ENCODE measurements at regions not wholly inside any gene's neighbourhood (a gene's known extent, or its start where the extent isn't known, plus 50 kb on each side); places are given as distances from the start of the nearest gene placed in this dataset.
"Not testable (repeated sequence)": the region's sequence is repeated elsewhere in the genome, so short reads cannot be mapped to it uniquely, and the experiment has no call there.

DNA sequence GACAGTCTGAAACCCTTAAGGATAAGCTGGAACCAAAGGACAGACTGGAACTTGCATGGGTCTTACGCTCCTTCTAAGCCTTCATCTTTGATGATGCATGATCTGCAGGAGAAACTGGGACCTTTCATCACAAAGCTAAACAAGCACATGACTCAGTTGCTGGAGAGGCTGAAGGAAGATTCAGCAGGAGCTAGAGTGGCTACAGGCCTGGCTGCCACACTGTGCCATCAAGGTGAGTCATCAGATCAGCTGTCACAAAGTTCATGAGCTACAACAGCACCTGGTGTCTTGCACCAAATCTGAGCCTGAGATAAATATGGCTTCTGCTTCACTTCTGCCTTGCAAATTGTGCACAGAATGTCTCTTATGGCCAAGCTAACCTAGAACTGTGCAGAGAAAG, 95.5 kb upstream of the MARK1 start:
- H3K36me3 Mint-ChIP-seq, result no peaks in the 10 kb centered on the region
- peaks cover 5 to 31% of the 10 kb centered on the region in 2 donors for H3K27me3 Mint-ChIP-seq
- H3K4me1 Mint-ChIP-seq (ENCODE audit: low read depth in 2 of 2), result no peaks in the 10 kb centered on the region
- ATAC-seq (no peak), DNase-seq (ENCODE audit: low spot score) (no peak)
- H3K9me3 Mint-ChIP-seq, result peaks cover under 1% of the 10 kb centered on the region
- no peak overlapping the region for H3K4me3 Mint-ChIP-seq
- no peak overlapping the region for H3K27ac Mint-ChIP-seq

DNA sequence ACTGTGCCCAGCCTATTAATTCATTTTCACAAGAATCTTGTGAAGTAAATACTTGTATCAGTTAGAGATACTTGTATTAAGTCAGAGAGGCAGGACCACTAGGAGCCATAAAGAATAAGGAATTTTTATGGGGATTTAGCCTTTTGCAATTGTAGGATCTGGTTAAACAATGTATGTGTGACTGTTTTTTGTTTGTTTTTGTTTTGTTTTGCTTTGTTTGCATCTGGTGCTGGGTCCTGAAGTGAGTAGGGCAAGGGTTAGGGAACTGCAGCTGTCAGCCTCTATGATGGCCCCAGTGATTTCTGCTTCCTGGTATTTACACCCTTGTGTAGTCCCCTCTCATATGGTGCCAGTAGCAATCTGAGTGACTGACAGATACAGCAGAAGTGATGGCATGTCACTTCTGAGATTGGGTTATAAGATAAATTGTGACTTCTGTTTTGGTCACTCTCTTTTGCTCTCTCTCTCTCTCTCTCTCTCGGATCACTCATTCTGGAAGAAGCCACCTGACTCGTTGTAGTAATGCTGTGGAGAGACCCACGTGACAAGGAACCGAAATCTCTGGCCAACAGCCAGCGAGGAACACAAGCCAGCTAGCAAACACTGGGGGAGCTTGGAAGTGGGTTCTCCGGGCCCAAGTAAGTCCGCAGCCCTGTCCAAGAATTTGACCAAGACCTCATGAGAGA, 96.2 kb upstream of the MARK1 start:
- no peak for DNase-seq (ENCODE audit: low spot score)
- Mint-ChIP-seq H3K27me3 (peaks cover 9 to 31% of the 10 kb centered on the region in 2 donors), H3K36me3 (no peaks in the 10 kb centered on the region), H3K4me3 (no peak overlapping the region), H3K27ac (no peak overlapping the region), H3K4me1 (ENCODE audit: low read depth in 2 of 2) (no peaks in the 10 kb centered on the region), H3K9me3 (peaks cover 2% of the 10 kb centered on the region)
- ATAC-seq, result no peak

DNA sequence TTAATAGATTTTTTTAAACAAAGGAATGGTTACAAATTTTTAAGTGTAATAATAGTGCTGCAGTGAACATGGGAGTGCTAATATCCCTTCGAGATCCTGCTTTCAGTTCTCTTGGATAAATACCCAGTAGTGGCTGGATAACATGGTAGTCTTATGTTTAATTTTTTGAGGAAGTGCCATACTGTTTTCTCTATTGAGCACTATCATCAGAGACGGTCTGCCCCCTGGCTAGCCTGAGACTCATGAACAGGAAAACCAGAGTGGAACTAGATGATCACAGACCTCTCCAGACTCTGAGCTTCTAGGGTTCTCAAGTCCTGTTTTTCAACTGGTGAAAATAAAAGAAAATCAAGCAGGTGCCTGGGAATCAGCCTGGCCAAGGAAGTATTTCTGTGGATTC, 97.3 kb upstream of the MARK1 start:
- Mint-ChIP-seq H3K4me1 (ENCODE audit: low read depth in 2 of 2) (no peaks in the 10 kb centered on the region), H3K27ac (no peak overlapping the region), H3K9me3 (peaks cover 2% of the 10 kb centered on the region), H3K27me3 (peaks cover 9 to 31% of the 10 kb centered on the region in 2 donors), H3K4me3 (no peak overlapping the region), H3K36me3 (no peaks in the 10 kb centered on the region)
- DNase-seq (ENCODE audit: low spot score), result no peak
- ATAC-seq, result no peak

DNA sequence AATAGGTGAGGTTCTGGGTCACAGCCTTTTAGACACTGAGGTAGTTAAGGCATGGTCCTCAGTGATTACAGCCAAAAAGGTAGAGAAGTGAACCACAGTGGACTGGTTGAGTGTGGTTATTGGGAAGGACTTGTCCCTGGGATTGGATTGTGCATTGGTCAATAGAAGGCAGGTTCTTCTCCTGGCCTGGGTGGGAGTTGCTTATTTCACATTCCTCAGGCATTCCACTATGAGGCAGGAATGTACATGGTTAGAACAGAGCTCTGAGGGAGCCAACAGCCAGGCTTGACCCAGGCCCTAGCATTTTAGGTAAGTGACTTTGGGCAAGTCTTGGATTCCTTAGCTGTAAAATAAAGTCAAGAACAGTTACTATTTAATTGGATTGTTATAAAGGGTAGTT, 97.9 kb upstream of the MARK1 start:
- peaks cover 2% of the 10 kb centered on the region for H3K9me3 Mint-ChIP-seq
- no peaks in the 10 kb centered on the region for H3K4me1 Mint-ChIP-seq (ENCODE audit: low read depth in 2 of 2)
- H3K36me3 Mint-ChIP-seq, result no peaks in the 10 kb centered on the region
- H3K27ac Mint-ChIP-seq, result no peak overlapping the region
- peaks cover 9 to 31% of the 10 kb centered on the region in 2 donors for H3K27me3 Mint-ChIP-seq
- no peak overlapping the region for H3K4me3 Mint-ChIP-seq
- ATAC-seq (no peak), DNase-seq (ENCODE audit: low spot score) (no peak)

DNA sequence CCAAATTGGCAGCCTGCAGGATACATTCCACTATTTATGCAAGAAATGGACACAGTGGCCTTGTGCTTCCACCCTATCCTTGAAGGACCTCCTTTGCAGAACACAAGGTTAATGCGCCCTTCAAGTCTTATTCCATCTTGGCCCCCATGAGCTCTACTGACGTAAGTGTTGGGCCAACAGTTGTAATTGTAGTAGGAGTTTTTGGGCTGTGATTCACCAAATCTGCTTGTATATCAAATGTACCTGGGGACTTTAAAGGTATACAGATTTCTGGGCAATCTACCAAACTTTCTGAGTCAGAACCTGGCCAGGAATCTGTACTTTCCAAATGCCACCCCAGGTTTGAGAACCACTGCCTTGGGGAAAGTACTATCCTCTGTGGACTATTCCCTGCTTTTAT, 100.9 kb upstream of the MARK1 start:
- Mint-ChIP-seq H3K27me3 (peaks cover 12 to 17% of the 10 kb centered on the region in 2 donors), H3K4me1 (ENCODE audit: low read depth in 2 of 2) (no peaks in the 10 kb centered on the region), H3K36me3 (no peaks in the 10 kb centered on the region), H3K9me3 (peaks cover 6% of the 10 kb centered on the region), H3K4me3 (no peak overlapping the region), H3K27ac (no peak overlapping the region)
- no peak for ATAC-seq
- DNase-seq (ENCODE audit: low spot score), result no peak

DNA sequence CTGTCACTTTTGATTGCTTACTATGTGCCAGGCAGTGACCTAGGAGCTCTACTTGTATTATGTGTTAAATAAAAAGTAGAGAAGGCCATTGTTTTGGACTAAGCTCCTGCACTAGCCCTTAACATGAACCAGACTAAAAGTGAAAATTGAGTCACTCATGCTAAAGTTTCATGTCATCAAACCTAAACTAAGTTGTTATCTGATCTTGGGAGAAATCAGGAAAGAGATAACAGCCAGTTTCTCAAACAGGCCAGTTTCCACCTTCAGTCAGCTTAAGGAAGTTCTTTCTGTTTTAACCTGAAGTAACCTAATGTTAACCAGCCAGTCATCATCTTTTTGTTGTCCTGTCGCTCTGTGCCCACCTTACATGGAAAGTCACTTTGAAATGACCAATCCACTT, 102.1 kb upstream of the MARK1 start:
- DNase-seq (ENCODE audit: low spot score) (no peak), ATAC-seq (no peak)
- Mint-ChIP-seq H3K4me3 (no peak overlapping the region), H3K36me3 (no peaks in the 10 kb centered on the region), H3K27ac (no peak overlapping the region), H3K27me3 (peaks cover 12 to 17% of the 10 kb centered on the region in 2 donors), H3K9me3 (peaks cover 6% of the 10 kb centered on the region), H3K4me1 (ENCODE audit: low read depth in 2 of 2) (no peaks in the 10 kb centered on the region)

DNA sequence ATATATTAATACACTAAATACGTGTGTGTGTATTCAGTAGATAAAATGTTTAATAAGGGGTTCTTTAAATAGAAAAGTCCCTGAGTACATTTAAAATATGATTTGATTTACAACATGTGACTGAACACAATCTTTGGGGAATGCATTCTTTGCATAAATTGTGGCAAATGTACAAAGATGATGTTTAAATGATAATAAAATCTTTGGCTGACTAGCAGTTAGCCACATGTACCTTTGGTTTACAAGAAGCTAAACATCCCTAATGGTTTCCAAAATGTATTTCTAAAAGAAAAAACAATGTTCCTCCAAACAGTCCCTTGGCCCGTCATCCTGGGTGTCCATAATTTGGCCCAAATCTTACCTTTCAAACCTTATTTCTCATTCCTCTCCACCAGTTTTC, 106.4 kb upstream of the MARK1 start:
- no peaks in the 10 kb centered on the region for H3K36me3 Mint-ChIP-seq
- DNase-seq (ENCODE audit: low spot score) (no peak), ATAC-seq (no peak)
- no peaks in the 10 kb centered on the region for H3K4me1 Mint-ChIP-seq (ENCODE audit: low read depth in 2 of 2)
- no peak overlapping the region for H3K27ac Mint-ChIP-seq
- H3K27me3 Mint-ChIP-seq, result peaks cover 6 to 14% of the 10 kb centered on the region in 2 donors
- H3K9me3 Mint-ChIP-seq, result peaks cover 4% of the 10 kb centered on the region
- no peak overlapping the region for H3K4me3 Mint-ChIP-seq

DNA sequence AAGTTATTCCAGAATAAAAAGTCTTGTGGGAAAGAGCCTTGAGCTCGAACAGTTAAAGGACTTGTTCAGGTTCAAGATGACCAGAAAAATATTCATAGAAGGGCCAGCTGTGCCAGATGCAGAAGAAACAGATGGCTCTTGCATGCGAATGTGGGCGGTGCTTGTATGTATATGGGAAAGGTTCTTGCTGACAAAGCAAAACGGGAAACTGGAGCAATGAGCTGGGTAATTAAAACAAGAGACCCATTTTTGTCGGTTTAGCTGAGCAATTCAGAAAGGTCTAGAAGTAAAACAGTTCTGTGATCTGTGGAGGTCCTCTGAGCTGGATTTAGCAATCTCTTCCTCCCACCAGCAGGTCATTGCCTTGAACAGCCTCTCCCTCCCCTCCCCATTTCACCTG, 107.2 kb upstream of the MARK1 start:
- no peaks in the 10 kb centered on the region for H3K4me1 Mint-ChIP-seq (ENCODE audit: low read depth in 2 of 2)
- no peak for ATAC-seq

DNA sequence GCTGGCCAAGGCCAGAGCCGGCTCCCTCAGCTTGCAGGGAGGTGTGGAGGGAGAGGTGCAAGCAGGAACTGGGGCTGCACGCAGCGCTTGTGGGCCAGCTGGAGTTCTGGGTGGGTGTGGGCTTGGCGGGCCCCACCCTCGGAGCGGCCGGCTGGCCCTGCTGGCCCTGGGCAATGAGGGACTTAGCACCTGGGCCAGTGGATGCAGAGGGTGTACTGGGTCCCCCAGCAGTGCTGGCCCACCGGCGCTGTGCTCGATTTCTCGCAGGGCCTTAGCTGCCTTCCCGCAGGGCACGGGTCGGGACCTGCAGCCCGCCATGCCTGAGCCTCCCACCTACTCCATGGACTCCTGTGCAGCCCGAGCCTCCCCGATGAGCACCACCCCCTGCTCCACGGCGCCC, 115.6 kb upstream of the MARK1 start:
- H3K27me3 Mint-ChIP-seq, result peaks cover 5 to 17% of the 10 kb centered on the region in 2 donors
- not testable (repeated sequence) for DNase-seq (ENCODE audit: low spot score); H3K4me1 Mint-ChIP-seq (ENCODE audit: low read depth in 2 of 2); H3K4me3 Mint-ChIP-seq; H3K36me3 Mint-ChIP-seq; ATAC-seq; H3K9me3 Mint-ChIP-seq; H3K27ac Mint-ChIP-seq

More for the DNA sequence above, 107.2 kb upstream of the MARK1 start:
- no peaks in the 10 kb centered on the region for H3K36me3 Mint-ChIP-seq
- DNase-seq (ENCODE audit: low spot score), result no peak
- H3K27me3 Mint-ChIP-seq, result peaks cover 6 to 14% of the 10 kb centered on the region in 2 donors
- H3K4me3 Mint-ChIP-seq, result no peak overlapping the region
- peaks cover 4% of the 10 kb centered on the region for H3K9me3 Mint-ChIP-seq
- no peak overlapping the region for H3K27ac Mint-ChIP-seq

DNA sequence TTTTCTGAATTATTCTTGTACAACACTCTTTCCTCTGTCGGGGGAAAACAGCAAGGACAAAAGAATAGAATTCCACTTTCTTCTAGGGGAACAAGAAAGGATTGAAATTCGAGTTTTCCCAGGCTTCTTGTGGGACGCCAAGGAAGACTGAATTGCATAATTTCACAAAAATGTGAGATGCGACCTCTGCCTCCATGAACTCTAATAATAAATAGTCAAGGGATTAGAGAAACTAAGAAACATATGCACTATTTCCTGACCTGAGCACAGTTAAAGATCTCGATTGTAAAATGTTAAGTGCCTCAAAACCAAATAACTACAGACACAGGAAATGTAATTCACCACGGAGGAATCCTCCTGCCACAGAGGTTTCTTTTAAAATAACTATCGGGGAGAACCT, 117.3 kb upstream of the MARK1 start:
- no peaks in the 10 kb centered on the region for H3K36me3 Mint-ChIP-seq
- peaks cover 5 to 25% of the 10 kb centered on the region in 2 donors for H3K27me3 Mint-ChIP-seq
- H3K4me3 Mint-ChIP-seq, result no peak overlapping the region
- DNase-seq (ENCODE audit: low spot score) (no peak), ATAC-seq (no peak)
- no peaks in the 10 kb centered on the region for H3K4me1 Mint-ChIP-seq (ENCODE audit: low read depth in 2 of 2)
- H3K9me3 Mint-ChIP-seq, result no peaks in the 10 kb centered on the region
- H3K27ac Mint-ChIP-seq, result no peak overlapping the region

DNA sequence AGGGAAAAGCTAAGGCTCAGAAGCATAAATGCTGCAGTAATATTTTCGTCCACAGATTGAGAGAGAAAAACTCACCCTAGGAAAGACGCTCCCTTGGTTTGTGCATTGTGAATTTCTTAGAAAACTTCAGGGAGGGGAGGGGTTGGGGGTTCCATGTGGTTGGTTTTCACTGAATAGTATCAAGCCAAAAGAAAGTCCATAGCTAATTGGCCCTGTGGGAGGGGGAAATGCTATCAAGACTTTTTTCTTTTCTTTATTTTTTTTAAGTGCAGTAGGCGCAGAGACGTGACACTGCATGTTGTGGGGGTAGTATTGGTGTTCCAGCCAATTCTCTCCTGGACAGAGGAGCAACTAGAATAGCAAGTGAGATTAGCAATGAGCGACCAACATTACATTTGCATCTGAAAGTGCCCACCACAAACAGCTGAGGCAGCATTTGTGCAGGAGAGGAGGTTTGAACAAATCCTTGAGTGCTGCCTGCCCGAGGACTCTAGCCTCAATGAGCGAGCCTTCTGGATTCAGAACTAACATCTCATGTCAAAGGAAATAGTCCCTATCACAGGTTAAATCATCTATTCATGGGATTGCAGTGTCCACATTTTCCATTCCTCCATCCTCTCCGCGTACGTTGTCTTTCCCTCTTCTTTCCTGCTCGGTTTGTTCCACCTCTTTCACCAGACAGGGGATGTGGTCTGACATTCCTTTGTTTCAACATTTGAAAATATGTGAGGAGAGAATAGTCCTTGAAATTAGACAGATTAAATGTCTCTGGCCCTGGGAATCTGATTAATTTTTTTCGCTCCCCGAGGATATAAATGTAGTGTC, 118.0 kb upstream of the MARK1 start:
- no peaks in the 10 kb centered on the region for H3K9me3 Mint-ChIP-seq
- DNase-seq (ENCODE audit: low spot score) (no peak), ATAC-seq (no peak)
- H3K4me3 Mint-ChIP-seq, result no peak overlapping the region
- H3K4me1 Mint-ChIP-seq (ENCODE audit: low read depth in 2 of 2), result no peaks in the 10 kb centered on the region
- peaks cover 5 to 28% of the 10 kb centered on the region in 2 donors for H3K27me3 Mint-ChIP-seq
- H3K36me3 Mint-ChIP-seq, result no peaks in the 10 kb centered on the region
- no peak overlapping the region for H3K27ac Mint-ChIP-seq

DNA sequence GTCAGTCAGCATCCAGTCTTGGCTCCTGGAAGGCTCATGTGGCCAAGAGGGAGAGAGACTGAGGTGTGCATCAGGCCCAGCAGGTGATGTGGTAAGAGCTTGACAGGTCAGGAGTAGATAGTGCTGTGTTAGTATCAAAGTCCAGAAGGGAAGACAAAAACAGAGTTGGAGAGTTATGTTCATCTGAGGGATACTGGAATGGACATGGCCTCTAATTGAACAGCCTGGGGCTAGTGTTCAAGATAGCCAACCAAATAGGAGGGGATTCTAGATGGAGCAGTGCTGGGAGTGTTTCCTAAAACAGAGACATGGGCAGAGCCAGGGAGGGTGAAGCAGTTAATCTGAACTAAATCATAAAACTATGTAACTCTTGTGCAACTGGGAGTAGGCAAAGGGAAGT, 120.7 kb upstream of the MARK1 start:
- Mint-ChIP-seq H3K36me3 (peaks cover 10% of the 10 kb centered on the region), H3K9me3 (peaks cover 3% of the 10 kb centered on the region), H3K27ac (no peak overlapping the region), H3K4me1 (ENCODE audit: low read depth in 2 of 2) (no peaks in the 10 kb centered on the region), H3K4me3 (no peak overlapping the region), H3K27me3 (peaks cover 13 to 56% of the 10 kb centered on the region in 2 donors)
- no peak for ATAC-seq
- no peak for DNase-seq (ENCODE audit: low spot score)

DNA sequence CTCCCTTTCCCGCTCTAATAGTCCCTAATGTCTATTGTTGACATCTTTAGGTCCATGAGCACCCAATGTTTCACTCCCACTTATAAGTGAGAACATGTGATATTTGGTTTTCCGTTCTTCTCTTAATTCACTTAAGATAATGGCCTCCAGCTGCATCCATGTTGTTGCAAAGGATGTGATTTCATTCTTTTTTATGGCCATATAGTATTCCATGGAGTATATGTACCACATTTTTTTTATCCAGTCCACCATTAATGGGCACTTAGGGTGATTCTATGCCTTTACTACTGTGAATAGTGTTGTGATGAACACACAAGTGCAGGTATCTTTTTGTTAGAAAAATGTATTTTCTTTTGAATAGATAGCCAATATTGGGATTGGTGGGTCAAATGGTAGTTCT, 126.0 kb upstream of the RAB3GAP2 start:
- ATAC-seq (no peak), DNase-seq (ENCODE audit: low spot score) (no peak)
- H3K27me3 Mint-ChIP-seq, result peaks cover 11 to 46% of the 10 kb centered on the region in 2 donors
- no peak overlapping the region for H3K4me3 Mint-ChIP-seq
- no peak overlapping the region for H3K27ac Mint-ChIP-seq
- H3K4me1 Mint-ChIP-seq (ENCODE audit: low read depth in 2 of 2), result no peaks in the 10 kb centered on the region
- peaks cover 3% of the 10 kb centered on the region for H3K9me3 Mint-ChIP-seq
- peaks cover 11% of the 10 kb centered on the region for H3K36me3 Mint-ChIP-seq

DNA sequence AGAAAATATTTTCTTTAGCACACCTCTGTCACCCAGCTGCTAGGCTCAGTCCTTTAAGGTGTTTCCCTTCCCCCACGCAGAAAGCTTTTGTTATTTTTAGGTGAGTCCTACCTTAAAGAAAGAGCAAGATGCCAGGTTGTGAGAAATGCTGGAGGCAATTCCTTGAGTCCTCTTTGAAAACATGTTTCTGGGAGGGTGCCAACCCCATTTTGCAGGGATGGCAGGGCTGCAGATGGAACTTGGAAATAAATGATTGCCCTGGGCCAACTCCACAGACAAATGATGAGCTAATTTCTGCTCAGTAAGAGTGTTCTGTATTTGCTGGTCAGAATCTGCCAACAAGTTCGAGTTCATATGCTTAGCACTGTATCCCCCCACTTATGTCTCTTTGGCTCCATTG, 119.2 kb upstream of the RAB3GAP2 start:
- H3K4me1 Mint-ChIP-seq (ENCODE audit: low read depth in 2 of 2), result no peaks in the 10 kb centered on the region
- no peaks in the 10 kb centered on the region for H3K36me3 Mint-ChIP-seq
- no peaks in the 10 kb centered on the region for H3K9me3 Mint-ChIP-seq
- no peak overlapping the region for H3K27ac Mint-ChIP-seq
- ATAC-seq, result no peak
- H3K4me3 Mint-ChIP-seq, result no peak overlapping the region
- peaks cover 0 to 24% of the 10 kb centered on the region in 2 donors for H3K27me3 Mint-ChIP-seq
- DNase-seq (ENCODE audit: low spot score), result no peak
